ENCODE measurements at regions not wholly inside any gene's neighbourhood (a gene's known extent, or its start where the extent isn't known, plus 50 kb on each side); places are given as distances from the start of the nearest gene placed in this dataset.

GRCh38 chr1:13929313-13929712 lies 229.3 kb downstream of the PRDM2 start:
- no peak for ATAC-seq (ENCODE audit: insufficient number of reproducible peaks, low FRiP score, low read depth)
- H3K9me3 ChIP-seq = no peaks in the 10 kb centered on the region
- H3K27me3 ChIP-seq (replicated peaks; ENCODE audit: insufficient read depth) = no peaks in the 10 kb centered on the region
- H3K4me1 ChIP-seq (ENCODE audit: control insufficient read depth in 1 of 2, low read depth in 2 of 2) = no peaks in the 10 kb centered on the region
- no peak for DNase-seq (ENCODE audit: low spot score)
- no peak for TF ChIP-seq CTCF (IDR thresholded peaks at IDR 0.05)
- no peak overlapping the region for H3K4me3 ChIP-seq
- H3K27ac ChIP-seq = no peak overlapping the region
- H3K36me3 ChIP-seq = no peaks in the 10 kb centered on the region

DNA sequence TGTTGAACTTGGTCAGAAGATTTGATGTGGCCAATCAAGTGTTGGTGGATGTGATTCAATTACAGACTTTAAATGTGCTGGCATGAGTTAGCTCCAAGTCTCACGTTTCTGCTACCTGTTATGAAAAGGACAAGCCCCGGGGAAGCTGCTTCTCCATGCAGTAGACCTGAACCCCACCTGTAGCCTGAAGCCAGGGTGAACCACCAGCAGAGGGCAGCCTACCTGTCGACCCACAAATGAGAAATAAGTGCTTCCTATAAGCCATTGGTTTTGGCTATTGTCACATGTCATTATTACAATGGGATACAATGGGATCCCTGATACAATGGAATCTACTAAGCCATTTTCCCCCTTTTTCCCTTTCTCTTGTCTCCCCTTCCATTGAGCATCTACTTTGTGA lies 230.2 kb downstream of the PRDM2 start:
- no peaks in the 10 kb centered on the region for H3K9me3 ChIP-seq
- DNase-seq (ENCODE audit: low spot score) (no peak), ATAC-seq (ENCODE audit: insufficient number of reproducible peaks, low FRiP score, low read depth) (no peak)
- H3K4me3 ChIP-seq = no peak overlapping the region
- no peaks in the 10 kb centered on the region for H3K36me3 ChIP-seq
- no peak overlapping the region for H3K27ac ChIP-seq
- TF ChIP-seq CTCF (IDR thresholded peaks at IDR 0.05) = no peak
- H3K27me3 ChIP-seq (replicated peaks; ENCODE audit: insufficient read depth) = no peaks in the 10 kb centered on the region
- H3K4me1 ChIP-seq (ENCODE audit: control insufficient read depth in 1 of 2, low read depth in 2 of 2) = no peaks in the 10 kb centered on the region

- no peak for TF ChIP-seq CTCF (IDR thresholded peaks at IDR 0.05)
- DNase-seq (ENCODE audit: low spot score) = no peak
- H3K36me3 ChIP-seq = no peaks in the 10 kb centered on the region
- H3K4me3 ChIP-seq = no peak overlapping the region
- ATAC-seq (ENCODE audit: insufficient number of reproducible peaks, low FRiP score, low read depth) = no peak
- no peaks in the 10 kb centered on the region for H3K9me3 ChIP-seq
- H3K27ac ChIP-seq = no peak overlapping the region
- H3K27me3 ChIP-seq (replicated peaks; ENCODE audit: insufficient read depth) = no peaks in the 10 kb centered on the region
- H3K4me1 ChIP-seq (ENCODE audit: control insufficient read depth in 1 of 2, low read depth in 2 of 2) = no peaks in the 10 kb centered on the region
These were observed 231.2 kb downstream of the PRDM2 start for GRCh38 chr1:13931226-13931625.

GRCh38 chr1:13935336-13935735 lies 235.3 kb downstream of the PRDM2 start:
- no peaks in the 10 kb centered on the region for H3K27me3 ChIP-seq (replicated peaks; ENCODE audit: insufficient read depth)
- no peak for ATAC-seq (ENCODE audit: insufficient number of reproducible peaks, low FRiP score, low read depth)
- H3K4me3 ChIP-seq = no peak overlapping the region
- no peak for TF ChIP-seq CTCF (IDR thresholded peaks at IDR 0.05)
- no peak overlapping the region for H3K27ac ChIP-seq
- no peaks in the 10 kb centered on the region for H3K4me1 ChIP-seq (ENCODE audit: control insufficient read depth in 1 of 2, low read depth in 2 of 2)
- no peaks in the 10 kb centered on the region for H3K36me3 ChIP-seq
- no peak for DNase-seq (ENCODE audit: low spot score)
- no peaks in the 10 kb centered on the region for H3K9me3 ChIP-seq

- H3K27ac ChIP-seq = no peak overlapping the region
- TF ChIP-seq CTCF (IDR thresholded peaks at IDR 0.05) = no peak
- H3K27me3 ChIP-seq (replicated peaks; ENCODE audit: insufficient read depth) = no peaks in the 10 kb centered on the region
- H3K9me3 ChIP-seq = peaks cover 7% of the 10 kb centered on the region
- H3K36me3 ChIP-seq = no peaks in the 10 kb centered on the region
- ATAC-seq (ENCODE audit: insufficient number of reproducible peaks, low FRiP score, low read depth) (no peak), DNase-seq (ENCODE audit: low spot score) (no peak)
- no peak overlapping the region for H3K4me3 ChIP-seq
- H3K4me1 ChIP-seq (ENCODE audit: control insufficient read depth in 1 of 2, low read depth in 2 of 2) = no peaks in the 10 kb centered on the region
These were observed 241.3 kb downstream of the PRDM2 start for GRCh38 chr1:13941315-13941714.
